GM19397 (cell line): ENCODE measurements at regions not wholly inside any gene's neighbourhood (a gene's known extent, or its start where the extent isn't known, plus 50 kb on each side); places are given as distances from the start of the nearest gene placed in this dataset.

Experiments used
- ATAC-seq: cut with Tn5 transposase; IDR thresholded peaks from one replicate; pipeline ENCODE4 v1.9.1; 2021; ENCODE audit warnings: mild to moderate bottlenecking, moderate library complexity; ENCODE audit not compliant: unreplicated experiment

DNA sequence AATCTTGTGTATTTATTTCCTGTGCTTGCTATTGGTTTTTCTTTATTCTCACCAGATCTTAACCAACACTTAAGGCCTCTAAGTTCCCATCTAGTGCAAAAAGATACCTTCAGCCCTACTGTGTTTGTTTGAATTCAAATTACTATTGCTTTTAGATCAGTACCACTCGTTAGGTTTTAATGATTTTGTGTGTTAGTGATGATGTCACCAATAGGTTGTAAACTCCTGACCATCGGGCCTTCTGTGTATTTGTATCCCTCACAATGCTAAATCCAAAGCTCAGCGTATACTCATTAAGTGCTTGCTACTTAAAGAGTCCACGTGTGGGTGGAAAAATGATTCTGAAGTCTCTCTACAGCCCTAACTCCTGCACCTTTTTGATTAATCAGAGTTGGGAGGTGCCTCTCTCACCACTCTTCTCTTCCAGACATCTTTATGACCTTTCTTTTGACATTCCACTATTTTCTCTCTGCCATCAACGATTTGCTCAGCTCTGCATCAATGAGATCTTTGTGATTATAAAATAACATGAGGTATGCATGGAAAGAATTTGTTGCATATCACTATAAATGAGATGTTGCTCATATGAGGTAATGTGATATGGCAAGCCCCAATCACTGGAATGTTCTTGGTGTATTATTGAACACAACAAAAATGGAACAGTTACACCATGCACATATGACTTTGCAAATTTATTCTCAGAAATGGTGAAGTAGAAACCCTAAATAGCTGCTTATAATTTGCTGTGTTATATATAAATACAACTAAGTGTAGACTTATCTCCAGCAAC is 55.1 kb upstream of the LAMA2 start:
- no peak for ATAC-seq

GRCh38 chr6:128826606-128827005 is 56.3 kb upstream of the LAMA2 start:
- ATAC-seq, result no peak

GRCh38 chr6:128822271-128822670 is 60.7 kb upstream of the LAMA2 start:
- no peak for ATAC-seq

DNA sequence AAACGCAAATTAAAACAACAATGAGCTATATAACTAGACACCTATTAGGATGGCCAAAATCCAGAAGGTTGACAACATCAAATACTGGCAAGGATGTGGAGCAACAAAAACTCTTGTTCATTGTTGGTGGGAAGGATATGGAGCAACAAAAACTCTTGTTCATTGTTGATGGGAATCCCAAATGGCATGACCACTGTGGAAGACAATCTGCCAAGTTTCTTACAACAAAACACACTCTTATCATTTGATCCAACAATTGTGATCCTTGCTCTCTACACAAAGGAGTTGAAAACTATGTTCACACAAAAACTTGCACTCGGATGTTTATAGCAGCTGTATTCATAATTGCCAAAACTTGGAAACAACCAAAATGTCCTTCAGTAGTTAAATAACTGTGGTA is 61.8 kb upstream of the LAMA2 start:
- no peak for ATAC-seq

GRCh38 chr6:128808856-128809255 is 74.1 kb upstream of the LAMA2 start:
- no peak for ATAC-seq

DNA sequence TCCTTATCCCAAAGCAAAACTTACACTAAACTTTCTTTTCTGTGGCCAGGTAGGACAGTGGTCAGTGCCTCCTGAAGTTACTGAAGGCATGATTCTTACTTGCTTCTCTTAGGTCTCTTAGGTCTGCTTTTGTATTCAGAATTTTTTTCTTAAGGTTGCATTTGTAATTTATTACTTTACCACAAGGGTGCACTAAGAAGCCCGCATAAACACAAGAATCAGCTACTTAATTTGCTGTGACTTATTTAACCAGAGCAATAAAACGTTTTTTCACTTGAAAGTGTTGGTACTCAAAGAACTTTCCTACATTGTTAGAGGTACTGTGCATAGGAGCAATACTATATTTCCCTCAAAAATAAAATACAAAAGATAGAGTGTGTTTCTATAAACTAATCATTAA is 75.4 kb upstream of the LAMA2 start:
- no peak for ATAC-seq

DNA sequence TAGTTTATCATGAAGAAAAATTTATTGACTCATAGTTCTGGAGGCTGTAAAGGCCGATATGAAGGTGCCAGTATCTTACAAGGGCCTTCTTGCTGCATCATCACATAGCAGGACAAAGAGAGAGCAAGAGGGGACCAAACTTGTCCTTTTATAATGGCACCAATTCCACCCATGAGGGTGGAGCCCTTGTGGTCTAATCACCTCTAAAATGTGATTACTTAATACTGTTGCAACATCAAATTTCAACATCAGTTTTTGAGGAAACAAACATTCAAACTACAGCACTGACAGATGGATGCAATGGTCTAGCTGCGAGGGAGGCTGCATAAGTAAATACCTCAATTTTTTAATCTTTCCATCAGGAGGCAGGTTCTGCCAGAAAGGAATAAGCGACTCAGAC is 76.7 kb upstream of the LAMA2 start:
- no peak for ATAC-seq

GRCh38 chr6:128803911-128804310 is 79.0 kb upstream of the LAMA2 start:
- no peak for ATAC-seq

DNA sequence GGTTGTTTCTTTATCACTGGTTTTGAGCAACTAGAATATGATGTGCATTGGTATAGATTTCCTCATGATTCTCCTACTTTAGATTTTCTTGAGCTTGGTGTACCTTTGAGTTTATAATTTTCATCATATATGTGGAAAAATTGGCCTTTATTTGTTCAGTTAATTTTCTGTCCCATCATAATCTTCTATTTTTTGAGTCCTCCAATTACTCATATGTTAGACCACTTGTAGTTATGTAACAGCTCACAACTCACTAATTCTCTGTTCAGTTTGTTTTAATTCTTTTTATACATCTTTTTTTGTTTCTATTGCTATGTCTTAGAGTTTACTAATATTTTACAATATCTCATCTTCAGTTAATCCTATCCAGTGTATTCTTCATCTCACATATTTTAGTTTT is 81.3 kb upstream of the LAMA2 start:
- ATAC-seq, result no peak

- no peak for ATAC-seq
Measured at GRCh38 chr6:128784266-128784665, 98.7 kb upstream of the LAMA2 start.

- ATAC-seq, result no peak
Measured at GRCh38 chr6:128768187-128768586, 114.8 kb upstream of the LAMA2 start.

DNA sequence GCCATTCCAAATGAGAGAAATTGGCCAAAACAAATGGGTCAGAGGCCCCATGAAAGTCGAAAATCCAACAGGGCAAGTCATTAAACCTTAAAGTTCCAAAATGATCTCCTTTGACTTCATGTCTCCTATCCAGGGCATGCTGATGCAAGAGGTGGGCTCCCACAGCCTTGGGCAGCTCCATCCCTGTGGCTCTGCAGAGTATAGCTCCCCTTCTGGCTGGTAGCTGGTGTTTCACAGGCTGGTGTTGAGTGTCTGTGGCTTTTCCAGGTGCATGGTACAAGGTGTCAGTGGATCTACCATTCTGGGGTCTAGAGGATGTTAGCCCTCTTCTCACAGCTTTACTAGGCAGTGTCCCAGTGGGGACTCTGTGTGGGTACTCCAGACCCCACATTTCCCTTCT is 115.2 kb upstream of the LAMA2 start:
- ATAC-seq, result no peak

- no peak for ATAC-seq
Measured at GRCh38 chr6:128767150-128767549, 115.8 kb upstream of the LAMA2 start.

DNA sequence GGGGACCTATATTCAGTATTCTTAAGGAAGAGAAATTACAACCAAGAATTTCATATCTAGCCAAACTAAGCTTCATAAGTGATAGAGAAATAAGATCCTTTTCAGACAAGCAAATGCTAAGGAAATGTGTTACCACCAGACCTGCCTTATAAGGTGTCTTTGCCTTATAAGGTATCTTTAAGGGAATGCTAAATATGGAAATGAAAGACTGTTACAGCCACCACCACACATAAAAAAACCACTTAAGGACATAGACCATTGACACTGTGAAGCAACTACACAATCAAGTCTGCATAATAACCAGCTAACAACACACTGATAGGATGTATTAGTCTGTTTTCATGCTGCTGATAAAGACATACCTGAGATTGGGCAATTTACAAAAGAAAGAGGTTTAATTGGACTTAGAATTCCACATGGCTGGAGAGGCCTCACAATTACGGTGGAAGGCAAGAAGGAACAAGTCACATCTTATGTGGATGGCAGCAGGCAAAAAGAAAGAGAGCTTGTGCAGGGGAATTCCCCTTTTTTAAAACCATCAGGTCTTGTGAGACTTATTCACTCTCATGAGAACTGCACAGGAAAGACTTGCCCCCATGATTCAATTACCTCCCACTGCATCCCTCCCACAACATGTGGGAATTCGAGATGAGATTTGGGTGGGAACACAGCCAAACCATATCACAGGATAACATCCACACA is 119.2 kb upstream of the LAMA2 start:
- ATAC-seq, result no peak

- no peak for ATAC-seq
Measured at GRCh38 chr6:128759901-128760300, 123.0 kb upstream of the LAMA2 start.

DNA sequence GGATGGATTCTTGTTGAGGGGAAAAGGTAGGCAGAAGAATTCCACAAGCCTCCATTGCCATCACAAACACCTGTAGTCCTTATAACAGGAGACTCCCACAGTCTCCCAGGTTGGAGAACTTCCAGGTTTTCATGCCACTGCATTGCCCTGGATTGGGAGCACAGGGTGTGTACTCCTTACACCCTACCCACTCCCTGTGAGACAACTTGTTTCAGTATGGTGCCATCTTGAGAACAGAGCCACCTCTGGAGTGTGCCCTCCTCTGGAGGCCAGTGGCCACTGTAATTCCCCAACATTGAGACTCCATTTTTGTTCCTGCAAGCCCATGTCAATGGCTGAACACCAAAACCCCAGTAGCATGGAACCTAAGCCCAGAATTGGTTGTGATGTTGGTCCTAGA is 123.5 kb upstream of the LAMA2 start:
- no peak for ATAC-seq

- ATAC-seq, result no peak
Measured at GRCh38 chr6:128757961-128758360, 125.0 kb upstream of the LAMA2 start.

DNA sequence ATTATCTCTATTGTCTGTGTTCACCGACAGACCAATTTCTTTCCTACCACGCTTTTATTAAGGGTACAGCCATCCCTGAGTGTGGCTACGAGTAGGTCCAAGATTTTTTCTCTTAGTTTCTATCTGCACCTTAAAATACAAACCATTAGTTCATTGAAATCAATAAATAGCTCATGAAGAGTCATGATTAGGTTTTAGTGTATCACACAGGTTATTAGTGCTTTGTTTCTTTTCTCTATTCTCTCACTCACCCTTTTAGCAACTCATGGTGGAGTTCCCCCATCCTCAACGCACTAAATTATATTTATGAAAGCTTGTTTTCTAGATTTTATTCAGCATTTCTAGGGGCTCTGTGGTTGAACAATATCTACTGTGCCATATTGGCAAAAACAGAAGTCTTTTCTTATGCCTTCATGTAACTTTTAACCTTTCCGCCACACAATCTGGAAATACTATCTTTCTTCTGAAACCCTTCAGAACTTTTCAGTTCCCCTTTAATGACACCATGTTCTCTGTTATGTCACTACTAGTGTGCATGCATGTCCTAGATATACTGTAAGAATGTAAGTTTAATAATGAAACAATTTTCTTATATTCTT is 128.2 kb upstream of the LAMA2 start:
- ATAC-seq, result peak; percentile 93

GRCh38 chr6:128743974-128744765 is 138.8 kb upstream of the LAMA2 start:
- ATAC-seq, result no peak

GRCh38 chr6:128742900-128743299 is 140.0 kb upstream of the LAMA2 start:
- no peak for ATAC-seq

DNA sequence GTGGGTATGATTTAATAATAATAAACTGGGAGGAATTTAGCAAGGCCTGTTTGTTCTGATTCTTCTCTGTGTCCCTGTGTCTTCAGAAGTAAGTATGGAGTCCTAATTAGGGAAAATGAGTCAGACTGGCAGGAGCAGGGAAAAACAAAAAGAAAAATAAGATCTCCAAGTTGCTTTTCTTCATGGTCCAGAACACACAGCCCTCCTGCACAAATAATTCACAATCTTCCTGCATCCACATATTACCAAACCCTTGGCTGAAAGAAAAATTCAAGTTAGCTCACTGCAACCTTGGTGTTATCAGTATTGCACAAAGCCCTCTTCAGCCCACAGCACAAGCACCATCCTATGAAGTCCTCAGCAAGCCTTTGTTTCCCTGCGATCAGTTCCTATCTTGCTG is 142.0 kb upstream of the LAMA2 start:
- ATAC-seq, result no peak
